ENCODE measurements at regions not wholly inside any gene's neighbourhood (a gene's known extent, or its start where the extent isn't known, plus 50 kb on each side); places are given as distances from the start of the nearest gene placed in this dataset.

DNA sequence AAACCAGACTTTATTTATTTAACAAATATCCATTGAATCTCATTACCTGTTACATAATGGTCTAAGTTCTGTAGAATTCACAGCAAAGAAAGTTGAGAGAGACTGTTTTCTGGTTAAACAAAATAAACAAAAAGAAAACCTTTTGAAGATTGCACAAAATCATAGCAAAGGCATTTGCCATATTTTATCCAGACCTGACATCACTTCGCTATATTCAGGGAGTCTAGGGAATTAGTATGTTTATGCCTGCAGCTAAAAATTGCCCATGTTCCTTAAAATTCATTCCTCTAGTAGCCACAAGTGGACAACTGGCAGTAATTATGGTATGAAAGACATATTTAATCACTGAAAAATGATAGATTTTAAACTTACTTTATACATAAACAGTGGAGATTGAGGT is 577.0 kb upstream of the DAB2 start:
- TF ChIP-seq CTCF (IDR thresholded peaks at IDR 0.05) (no peak), POLR2AphosphoS5 (IDR thresholded peaks at IDR 0.05) (no peak), POLR2A (IDR thresholded peaks at IDR 0.05) (no peak), EP300 (IDR thresholded peaks at IDR 0.05) (no peak)
